GM13976 (cell line): ENCODE measurements at regions not wholly inside any gene's neighbourhood (a gene's known extent, or its start where the extent isn't known, plus 50 kb on each side); places are given as distances from the start of the nearest gene placed in this dataset.

ENCODE experiments used
- DNase-seq: peaks from one replicate; pipeline ENCODE4 v3.0.0; 2012; ENCODE audit warnings: low spot score
- in situ Hi-C: fragments of 300-500 bp; cut with MboI; formaldehyde crosslinking; loops from one replicate; pipeline ENCODE4 v1.12.0; 2022; ENCODE audit warnings: low sequenced_read_pairs, mixed read lengths, inconsistent platforms; ENCODE audit not compliant: unreplicated experiment
- TF ChIP-seq, protein P1 (sequence below): IDR thresholded peaks from 2 replicates; pipeline ENCODE4 v1.5.1; 2012; ENCODE audit warnings: borderline replicate concordance, mild to moderate bottlenecking; ENCODE audit not compliant: insufficient read depth; ENCODE audit errors: extremely low read depth, missing control alignments, control extremely low read depth

DNA sequence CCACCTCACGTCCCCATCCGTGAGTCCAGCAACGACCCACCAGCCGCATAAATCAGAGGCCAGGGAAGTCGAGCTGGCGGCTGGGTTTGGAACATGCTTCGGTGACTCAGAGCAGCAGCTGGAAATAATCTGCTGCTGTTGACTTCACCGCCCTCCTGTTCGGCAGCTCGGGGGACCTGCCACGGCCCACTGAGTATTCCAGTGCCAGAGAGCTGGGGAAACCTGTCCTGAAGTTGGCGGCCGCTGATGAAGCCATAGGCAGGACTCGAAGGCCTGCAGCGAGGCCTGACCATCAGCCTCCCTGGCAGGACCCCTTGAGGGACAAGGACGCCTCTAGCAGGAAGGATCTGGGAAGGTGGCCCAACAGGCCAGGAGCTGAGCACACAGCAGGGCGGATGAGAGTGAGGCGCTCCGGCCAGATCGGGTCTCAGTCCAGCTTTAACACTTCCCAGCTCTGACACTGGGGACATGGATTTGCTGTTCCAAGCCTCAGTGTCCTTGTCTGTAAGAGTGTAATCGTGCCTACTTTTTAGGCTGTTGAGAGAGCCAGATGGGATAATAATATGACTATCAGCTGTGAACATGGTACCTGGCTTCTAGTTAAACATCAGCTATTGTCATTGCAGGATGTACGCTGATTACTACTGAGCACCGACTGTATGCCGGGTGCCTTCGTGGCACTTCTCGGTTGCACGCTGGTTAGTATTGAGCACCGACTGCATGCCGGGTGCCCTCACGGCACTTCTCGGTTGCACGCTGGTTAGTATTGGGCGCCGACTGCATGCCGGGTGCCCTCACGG is 50.4 kb upstream of the CIBAR2 start:
- DNase-seq = no peak
- TF ChIP-seq, protein P1, sequence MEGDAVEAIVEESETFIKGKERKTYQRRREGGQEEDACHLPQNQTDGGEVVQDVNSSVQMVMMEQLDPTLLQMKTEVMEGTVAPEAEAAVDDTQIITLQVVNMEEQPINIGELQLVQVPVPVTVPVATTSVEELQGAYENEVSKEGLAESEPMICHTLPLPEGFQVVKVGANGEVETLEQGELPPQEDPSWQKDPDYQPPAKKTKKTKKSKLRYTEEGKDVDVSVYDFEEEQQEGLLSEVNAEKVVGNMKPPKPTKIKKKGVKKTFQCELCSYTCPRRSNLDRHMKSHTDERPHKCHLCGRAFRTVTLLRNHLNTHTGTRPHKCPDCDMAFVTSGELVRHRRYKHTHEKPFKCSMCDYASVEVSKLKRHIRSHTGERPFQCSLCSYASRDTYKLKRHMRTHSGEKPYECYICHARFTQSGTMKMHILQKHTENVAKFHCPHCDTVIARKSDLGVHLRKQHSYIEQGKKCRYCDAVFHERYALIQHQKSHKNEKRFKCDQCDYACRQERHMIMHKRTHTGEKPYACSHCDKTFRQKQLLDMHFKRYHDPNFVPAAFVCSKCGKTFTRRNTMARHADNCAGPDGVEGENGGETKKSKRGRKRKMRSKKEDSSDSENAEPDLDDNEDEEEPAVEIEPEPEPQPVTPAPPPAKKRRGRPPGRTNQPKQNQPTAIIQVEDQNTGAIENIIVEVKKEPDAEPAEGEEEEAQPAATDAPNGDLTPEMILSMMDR = no peak
- in situ Hi-C loops = no loop called here

DNA sequence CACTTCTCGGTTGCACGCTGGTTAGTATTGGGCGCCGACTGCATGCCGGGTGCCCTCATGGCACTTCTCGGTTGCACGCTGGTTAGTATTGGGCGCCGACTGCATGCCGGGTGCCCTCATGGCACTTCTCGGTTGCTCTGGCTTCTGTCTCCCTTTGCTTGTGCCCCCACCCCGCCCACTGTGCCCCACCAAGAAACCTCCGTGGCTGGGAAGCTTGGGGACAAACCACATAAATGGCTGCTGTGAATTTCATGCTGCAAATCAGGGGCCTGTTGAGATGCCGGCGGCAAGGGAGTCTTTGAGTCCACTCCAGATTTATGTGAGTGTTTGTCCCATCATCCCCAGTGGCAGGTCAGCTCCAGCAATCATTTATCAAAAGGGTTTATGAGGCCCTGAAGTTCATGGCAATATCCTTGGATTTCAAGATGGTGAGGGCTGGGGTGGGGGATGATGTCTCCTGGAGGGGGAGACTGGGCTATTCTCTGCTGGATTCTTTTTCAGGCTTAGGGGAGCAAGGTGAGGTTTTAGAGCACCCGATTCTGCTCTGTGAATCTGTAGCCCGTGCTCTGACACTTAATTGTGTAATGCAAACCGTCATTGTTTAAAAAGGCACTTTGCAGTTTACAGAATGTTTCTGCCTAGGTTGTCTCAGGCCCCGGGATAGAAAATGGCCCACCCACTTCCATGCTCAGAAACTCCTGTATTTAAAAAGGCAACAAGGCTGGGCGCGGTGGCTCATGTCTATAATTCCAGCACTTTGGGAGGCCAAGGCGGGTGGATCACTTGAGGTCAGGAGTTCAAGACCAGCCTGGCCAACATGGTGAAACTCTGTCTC is 51.2 kb upstream of the CIBAR2 start:
- DNase-seq = no peak
- in situ Hi-C loops = no loop called here
- TF ChIP-seq, protein P1 = no peak

DNA sequence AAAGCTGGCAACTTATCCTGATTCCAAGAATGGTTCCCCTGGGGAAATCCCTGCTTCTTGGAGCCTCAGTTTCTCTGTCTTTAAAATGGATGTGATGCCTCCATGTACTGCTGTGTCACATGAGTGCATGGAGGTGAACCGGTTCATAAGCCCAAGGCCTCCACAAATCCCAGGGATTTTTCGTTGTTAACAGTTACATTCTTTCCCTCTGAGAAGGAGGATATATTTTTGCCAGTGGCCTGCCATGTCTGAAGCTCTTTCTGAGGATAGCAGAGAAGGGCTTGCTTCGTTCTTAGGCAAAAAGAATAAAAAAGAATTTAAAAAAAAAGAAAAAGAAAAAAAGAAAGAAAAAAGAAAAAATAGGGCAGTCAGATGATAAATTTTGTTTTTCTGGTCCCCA is 52.2 kb upstream of the CIBAR2 start:
- DNase-seq = no peak
- in situ Hi-C loops = no loop called here
- TF ChIP-seq, protein P1 = no peak

DNA sequence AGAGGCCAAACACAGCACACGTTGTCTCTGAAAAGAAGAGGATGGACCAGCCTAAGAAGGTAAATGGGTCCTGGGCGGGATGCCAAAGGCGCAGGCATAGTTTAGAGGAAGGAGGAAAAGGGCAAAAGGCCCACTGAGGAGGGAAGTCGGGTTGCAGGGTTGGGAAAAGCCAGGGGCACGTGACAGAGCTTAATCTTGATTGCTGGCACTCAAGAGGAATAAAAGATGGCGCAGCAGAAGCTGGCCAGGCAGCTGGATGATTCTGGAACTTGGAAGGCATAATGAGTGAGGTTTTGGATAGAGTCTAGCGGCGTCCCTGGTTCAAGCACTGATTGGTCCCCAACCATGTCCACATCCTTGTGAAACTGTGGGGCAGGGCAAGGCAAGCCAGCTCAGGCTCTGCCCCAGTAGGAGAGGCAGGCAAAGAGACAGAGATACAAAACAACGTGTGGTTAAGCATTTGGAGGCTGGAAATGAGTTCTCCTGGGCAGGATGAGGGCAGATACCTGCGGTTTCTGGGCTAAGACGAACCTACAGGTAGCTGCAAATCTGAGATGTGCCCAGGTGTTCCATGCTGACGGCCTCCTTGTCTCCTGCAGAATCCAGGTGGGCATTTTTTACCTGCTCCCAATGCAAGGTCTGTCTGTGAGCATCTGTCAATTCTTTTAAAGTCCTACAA is 52.7 kb upstream of the CIBAR2 start:
- in situ Hi-C loops = no loop called here
- TF ChIP-seq, protein P1 = no peak
- DNase-seq = no peak

DNA sequence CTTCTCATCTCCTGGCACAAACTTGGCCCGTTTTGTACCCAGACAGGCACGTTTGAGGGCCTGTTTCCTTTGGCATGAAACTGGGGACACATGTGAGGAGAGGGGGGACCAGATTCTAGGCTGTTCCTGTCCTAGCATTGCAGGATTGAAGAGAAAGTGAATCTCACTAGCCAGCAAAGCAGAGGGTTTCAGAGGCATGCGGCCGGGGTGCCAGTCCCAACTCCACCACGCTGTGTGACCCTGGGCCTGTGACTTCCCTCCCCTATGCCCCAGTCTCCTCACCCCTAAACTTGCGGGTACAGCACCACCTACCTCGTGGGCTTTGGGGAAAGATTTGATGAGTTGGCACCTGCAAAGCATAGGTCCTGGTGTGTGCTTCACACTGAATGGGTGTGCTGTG is 53.5 kb upstream of the CIBAR2 start:
- no peak for DNase-seq
- TF ChIP-seq, protein P1 = no peak
- in situ Hi-C loops = no loop called here

DNA sequence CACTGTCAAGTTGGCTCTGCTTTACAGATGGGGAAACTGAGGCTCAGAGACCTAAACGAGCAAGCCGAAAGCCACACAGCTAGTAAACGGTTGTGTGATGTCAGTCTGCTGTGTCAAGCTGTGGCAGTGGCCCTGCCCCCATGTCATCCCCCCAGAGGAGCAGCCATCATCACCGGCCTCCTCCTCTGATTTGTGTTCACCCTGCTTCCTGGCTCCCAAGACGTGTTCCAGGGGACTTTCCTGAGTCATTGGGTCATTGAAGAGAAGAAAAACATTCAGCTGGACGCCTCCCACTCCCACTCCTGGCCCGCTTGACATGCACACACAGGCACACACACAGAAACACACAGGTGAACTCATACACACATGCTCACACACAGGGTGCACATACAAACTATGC is 54.0 kb upstream of the CIBAR2 start:
- TF ChIP-seq, protein P1 = no peak
- in situ Hi-C loops = no loop called here
- no peak for DNase-seq
